H9 (cell line): ENCODE measurements at regions not wholly inside any gene's neighbourhood (a gene's known extent, or its start where the extent isn't known, plus 50 kb on each side); places are given as distances from the start of the nearest gene placed in this dataset.

ENCODE experiments used
- DNase-seq: peaks from one replicate; pipeline ENCODE4 v3.0.0-alpha.2; 2017
- H2AFZ ChIP-seq: one replicate; pipeline ENCODE4 v1.6.1; 2013; ENCODE audit warnings: mild to moderate bottlenecking, low read length, control low read depth, moderate library complexity
- H2AK5ac ChIP-seq: 2 replicates; pipeline ENCODE4 v1.6.1; 2013; ENCODE audit warnings: low read length, control low read depth, mixed read lengths; ENCODE audit not compliant: insufficient read length
- H2BK120ac ChIP-seq: one replicate; pipeline ENCODE4 v1.6.1; 2013; ENCODE audit warnings: low read depth, mild to moderate bottlenecking, low read length, control low read depth, inconsistent platforms; ENCODE audit not compliant: poor library complexity, severe bottlenecking
- H2BK12ac ChIP-seq: 2 replicates; pipeline ENCODE4 v1.6.1; 2013; ENCODE audit warnings: low read length, control low read depth, mixed read lengths, low read depth; ENCODE audit not compliant: insufficient read length
- H2BK15ac ChIP-seq: 2 replicates; pipeline ENCODE4 v1.6.1; 2013; ENCODE audit warnings: low read depth, low read length, control low read depth
- H2BK20ac ChIP-seq: one replicate; pipeline ENCODE4 v1.6.1; 2013; ENCODE audit warnings: low read depth, mild to moderate bottlenecking, low read length, control low read depth, inconsistent platforms; ENCODE audit not compliant: poor library complexity, severe bottlenecking
- H2BK5ac ChIP-seq: 2 replicates; pipeline ENCODE4 v1.6.1; 2013; ENCODE audit warnings: low read length, control low read depth, mixed read lengths; ENCODE audit not compliant: insufficient read length
- H3K14ac ChIP-seq: 2 replicates; pipeline ENCODE4 v1.6.1; 2013; ENCODE audit warnings: low read length, control low read depth; ENCODE audit not compliant: insufficient read depth
- H3K18ac ChIP-seq: 2 replicates; pipeline ENCODE4 v1.6.1; 2013; ENCODE audit warnings: low read depth, mild to moderate bottlenecking, mixed read lengths, low read length, control low read depth; ENCODE audit not compliant: insufficient read length
- H3K23ac ChIP-seq: 2 replicates; pipeline ENCODE4 v1.6.1; 2013; ENCODE audit warnings: low read length, control low read depth, mixed read lengths, low read depth; ENCODE audit not compliant: insufficient read length
- H3K23me2 ChIP-seq: 2 replicates; pipeline ENCODE4 v1.6.1; 2013; ENCODE audit warnings: low read depth, mild to moderate bottlenecking, mixed read lengths, low read length, control low read depth; ENCODE audit not compliant: insufficient read length, poor library complexity, severe bottlenecking
- H3K27ac ChIP-seq: 2 replicates; pipeline ENCODE4 v1.5.1; 2013; ENCODE audit warnings: low read length, control low read depth, mixed read lengths, low read depth; ENCODE audit not compliant: insufficient read length
- H3K27me3 ChIP-seq: 2 replicates; pipeline ENCODE4 v1.6.1; 2013; ENCODE audit warnings: low read length, control low read depth, inconsistent platforms; ENCODE audit not compliant: insufficient read depth
- H3K4ac ChIP-seq: 2 replicates; pipeline ENCODE4 v1.6.1; 2013; ENCODE audit warnings: low read depth, mild to moderate bottlenecking, control low read depth, inconsistent platforms, low read length, moderate library complexity
- H3K4me1 ChIP-seq: 2 replicates; pipeline ENCODE4 v1.6.1; 2013; ENCODE audit warnings: low read length, control low read depth, inconsistent platforms; ENCODE audit not compliant: insufficient read depth
- H3K4me2 ChIP-seq: 2 replicates; pipeline ENCODE4 v1.6.1; 2013; ENCODE audit warnings: low read length, control low read depth, mixed read lengths; ENCODE audit not compliant: insufficient read length, insufficient read depth
- H3K56ac ChIP-seq: 2 replicates; pipeline ENCODE4 v1.6.1; 2013; ENCODE audit warnings: low read depth, mild to moderate bottlenecking, mixed read lengths, low read length, control low read depth; ENCODE audit not compliant: insufficient read length
- H3K79me1 ChIP-seq: 2 replicates; pipeline ENCODE4 v1.6.1; 2013; ENCODE audit warnings: low read depth, mild to moderate bottlenecking, moderate library complexity, low read length, control low read depth, inconsistent platforms; ENCODE audit not compliant: insufficient read depth, poor library complexity, severe bottlenecking
- H3K79me2 ChIP-seq: 2 replicates; pipeline ENCODE4 v1.6.1; 2013; ENCODE audit warnings: low read length, control low read depth, inconsistent platforms; ENCODE audit not compliant: insufficient read depth
- H3K9ac ChIP-seq: 2 replicates; pipeline ENCODE4 v1.6.1; 2013; ENCODE audit warnings: low read length, control low read depth, mixed read lengths; ENCODE audit not compliant: insufficient read length; ENCODE audit errors: extremely low read depth
- H3K9me3 ChIP-seq: one replicate; pipeline ENCODE4 v1.6.1; 2013; ENCODE audit warnings: low read depth, low read length, inconsistent platforms; ENCODE audit not compliant: control insufficient read depth
- H3T11ph ChIP-seq: one replicate; pipeline ENCODE4 v1.6.1; 2013; ENCODE audit warnings: mild to moderate bottlenecking, low read length, control low read depth, inconsistent platforms
- H4K20me1 ChIP-seq: one replicate; pipeline ENCODE4 v1.6.1; 2013; ENCODE audit not compliant: control insufficient read depth, insufficient read length, insufficient read depth
- H4K5ac ChIP-seq: 2 replicates; pipeline ENCODE4 v1.6.1; 2013; ENCODE audit warnings: low read depth, mild to moderate bottlenecking, mixed read lengths, low read length, control low read depth; ENCODE audit not compliant: insufficient read length
- H4K8ac ChIP-seq: replicated peaks from 2 replicates; pipeline ENCODE4 v1.6.1; 2013; ENCODE audit warnings: low read length, control low read depth, mixed read lengths, low read depth; ENCODE audit not compliant: insufficient read length
- H4K91ac ChIP-seq: 2 replicates; pipeline ENCODE4 v1.6.1; 2013; ENCODE audit warnings: low read depth, mild to moderate bottlenecking, moderate library complexity, mixed read lengths, low read length, control low read depth; ENCODE audit not compliant: insufficient read length
- H3K27ac Mint-ChIP-seq, 3 experiments: 2 replicates in 2 of 3; 3 replicates in 1 of 3; pipeline ENCODE4 v1.8.0; 2020 to 2021; ENCODE audit warnings: mixed read lengths in 3 of 3, mild to moderate bottlenecking in 1 of 3, moderate library complexity in 1 of 3
- H3K27me3 Mint-ChIP-seq: 2 replicates; pipeline ENCODE4 v1.8.0; 2021; ENCODE audit warnings: low read depth, mild to moderate bottlenecking, moderate library complexity, mixed read lengths
- H3K36me3 Mint-ChIP-seq, 3 experiments: 2 replicates in 2 of 3; 3 replicates in 1 of 3; pipeline ENCODE4 v1.8.0; 2020 to 2021; ENCODE audit warnings: low read depth in 3 of 3, mixed read lengths in 3 of 3; ENCODE audit not compliant: insufficient read depth in 1 of 3
- H3K4me1 Mint-ChIP-seq, 2 experiments: 2 replicates each; pipeline ENCODE4 v1.8.0; 2020; ENCODE audit warnings: mixed read lengths in 2 of 2
- H3K4me3 Mint-ChIP-seq, 2 experiments: 2 replicates in 1 of 2; 3 replicates in 1 of 2; pipeline ENCODE4 v1.8.0; 2020 to 2021; ENCODE audit warnings: mild to moderate bottlenecking in 2 of 2, mixed read lengths in 2 of 2, moderate library complexity in 1 of 2
- H3K9me3 Mint-ChIP-seq, 2 experiments: 2 replicates in 1 of 2; 3 replicates in 1 of 2; pipeline ENCODE4 v1.8.0; 2020; ENCODE audit warnings: mild to moderate bottlenecking in 2 of 2, mixed read lengths in 2 of 2, moderate library complexity in 1 of 2
- WGBS: extraction: QIAGEN DNeasy Blood & Tissue Kit; methylation state at CpG from one replicate; pipeline ENCODE4 v1.1.7; 2013; ENCODE audit warnings: missing lambda C conversion rate, low lambda C conversion rate, mixed read lengths; ENCODE audit not compliant: insufficient read length; ENCODE audit errors: extremely low coverage; 5-methylcytosine and 5-hydroxymethylcytosine counted together
- TF ChIP-seq, protein P1 (sequence below): fragments of 200-600 bp; sonication (generic); conservative IDR thresholded peaks from 3 replicates; pipeline ENCODE4 v1.8.0; 2021; ENCODE audit warnings: antibody characterized with exemption, mild to moderate bottlenecking

DNA sequence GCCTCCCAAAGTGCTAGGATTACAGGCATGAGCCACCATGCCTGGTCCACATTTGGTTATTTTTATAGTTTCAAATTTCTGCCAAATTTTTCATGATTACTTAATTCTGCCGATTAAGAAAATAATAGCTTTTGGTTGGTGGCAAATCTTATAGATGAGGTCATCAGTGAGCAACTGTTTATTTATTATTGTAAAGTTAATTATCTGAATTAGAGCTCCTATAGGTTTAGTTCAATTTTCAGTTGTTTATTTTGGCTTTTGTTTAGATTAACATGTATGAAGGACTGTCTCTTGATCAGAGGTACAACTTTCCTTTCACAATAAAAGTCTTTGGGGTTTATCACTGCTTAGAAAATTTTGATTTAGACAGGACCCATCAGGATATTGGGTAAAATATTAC is 262.2 kb downstream of the SLC7A11 start:
- H2AK5ac ChIP-seq: no peak overlapping the region
- H3K23ac ChIP-seq: no peak overlapping the region
- H3K79me2 ChIP-seq: no peaks in the 10 kb centered on the region
- no peak overlapping the region for H4K5ac ChIP-seq
- no peak overlapping the region for H3K18ac ChIP-seq
- H4K8ac ChIP-seq: no peak overlapping the region
- no peaks in the 10 kb centered on the region for H4K20me1 ChIP-seq
- no peak overlapping the region for H3K4ac ChIP-seq
- Mint-ChIP-seq H3K36me3 (no peaks in the 10 kb centered on the region), H3K27ac (no peak overlapping the region), H3K4me3 (no peak overlapping the region), H3K4me1 (peaks cover 0 to 4% of the 10 kb centered on the region in 2 experiments; a peak in 1 of 4 replicates), H3K9me3 (no peaks in the 10 kb centered on the region), H3K27me3 (no peaks in the 10 kb centered on the region)
- TF ChIP-seq, protein P1, sequence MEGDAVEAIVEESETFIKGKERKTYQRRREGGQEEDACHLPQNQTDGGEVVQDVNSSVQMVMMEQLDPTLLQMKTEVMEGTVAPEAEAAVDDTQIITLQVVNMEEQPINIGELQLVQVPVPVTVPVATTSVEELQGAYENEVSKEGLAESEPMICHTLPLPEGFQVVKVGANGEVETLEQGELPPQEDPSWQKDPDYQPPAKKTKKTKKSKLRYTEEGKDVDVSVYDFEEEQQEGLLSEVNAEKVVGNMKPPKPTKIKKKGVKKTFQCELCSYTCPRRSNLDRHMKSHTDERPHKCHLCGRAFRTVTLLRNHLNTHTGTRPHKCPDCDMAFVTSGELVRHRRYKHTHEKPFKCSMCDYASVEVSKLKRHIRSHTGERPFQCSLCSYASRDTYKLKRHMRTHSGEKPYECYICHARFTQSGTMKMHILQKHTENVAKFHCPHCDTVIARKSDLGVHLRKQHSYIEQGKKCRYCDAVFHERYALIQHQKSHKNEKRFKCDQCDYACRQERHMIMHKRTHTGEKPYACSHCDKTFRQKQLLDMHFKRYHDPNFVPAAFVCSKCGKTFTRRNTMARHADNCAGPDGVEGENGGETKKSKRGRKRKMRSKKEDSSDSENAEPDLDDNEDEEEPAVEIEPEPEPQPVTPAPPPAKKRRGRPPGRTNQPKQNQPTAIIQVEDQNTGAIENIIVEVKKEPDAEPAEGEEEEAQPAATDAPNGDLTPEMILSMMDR: no peak
- WGBS: no CpG with 5 or more reads among the region's 1 CpG
- no peaks in the 10 kb centered on the region for H3K23me2 ChIP-seq
- no peak for DNase-seq
- no peak overlapping the region for H2BK120ac ChIP-seq
- H2BK15ac ChIP-seq: no peak overlapping the region
- H3K9ac ChIP-seq: no peak overlapping the region
- H3K9me3 ChIP-seq: no peaks in the 10 kb centered on the region
- no peak overlapping the region for H2BK12ac ChIP-seq
- H3K79me1 ChIP-seq: no peaks in the 10 kb centered on the region
- H3K27me3 ChIP-seq: no peaks in the 10 kb centered on the region
- no peak overlapping the region for H2BK20ac ChIP-seq
- H4K91ac ChIP-seq: no peak overlapping the region
- no peak overlapping the region for H3T11ph ChIP-seq
- H3K14ac ChIP-seq: no peak overlapping the region
- H2BK5ac ChIP-seq: no peak overlapping the region
- H3K4me1 ChIP-seq: no peaks in the 10 kb centered on the region
- no peak overlapping the region for H3K4me2 ChIP-seq
- H2AFZ ChIP-seq: no peak overlapping the region
- H3K27ac ChIP-seq: no peak overlapping the region
- no peak overlapping the region for H3K56ac ChIP-seq
